Activated T-cell treated with anti-CD3 and anti-CD28 coated beads, Interleukin-2, amount 50 U/mL, for 48 hours (primary cell): ENCODE measurements at regions not wholly inside any gene's neighbourhood (a gene's known extent, or its start where the extent isn't known, plus 50 kb on each side); places are given as distances from the start of the nearest gene placed in this dataset.

Experiments
- DNase-seq, 2 experiments: peaks; one replicate each; pipeline ENCODE4 v3.0.0-alpha.2; 2020

DNA sequence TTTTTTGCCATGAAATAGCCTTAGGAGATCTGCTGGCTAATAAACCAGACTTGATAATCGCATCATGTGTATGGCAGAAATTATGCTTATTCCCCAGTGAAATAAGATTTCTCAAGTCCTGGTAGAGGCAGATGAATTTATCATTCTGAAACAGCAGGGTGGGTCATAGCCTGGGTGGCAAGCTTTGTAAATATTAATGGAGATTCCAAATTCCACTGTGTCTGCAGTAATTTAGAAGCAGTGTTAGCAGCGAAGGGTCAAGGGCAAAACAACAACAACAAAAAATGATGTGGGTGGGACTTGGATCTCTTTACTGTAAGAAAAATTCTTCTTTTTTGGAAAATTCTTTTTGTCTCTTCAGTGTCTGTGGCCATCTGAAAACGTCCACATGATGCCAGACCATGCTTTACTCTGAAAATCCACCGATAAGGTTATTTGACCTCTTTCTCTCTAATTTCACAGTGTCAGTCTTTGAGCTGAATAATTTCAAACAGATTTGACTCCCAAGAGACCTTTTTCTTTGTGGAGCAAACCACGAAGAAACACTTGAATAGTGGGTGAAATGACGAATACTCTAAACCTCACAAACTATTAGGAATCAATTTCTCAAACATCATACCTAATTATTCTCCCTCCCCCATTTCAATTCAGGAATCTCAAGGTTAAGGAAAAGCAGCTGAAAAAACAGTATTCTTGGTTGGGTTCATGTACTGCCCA, 106.0 kb upstream of the RPS23 start:
- DNase-seq, result no peak

DNA sequence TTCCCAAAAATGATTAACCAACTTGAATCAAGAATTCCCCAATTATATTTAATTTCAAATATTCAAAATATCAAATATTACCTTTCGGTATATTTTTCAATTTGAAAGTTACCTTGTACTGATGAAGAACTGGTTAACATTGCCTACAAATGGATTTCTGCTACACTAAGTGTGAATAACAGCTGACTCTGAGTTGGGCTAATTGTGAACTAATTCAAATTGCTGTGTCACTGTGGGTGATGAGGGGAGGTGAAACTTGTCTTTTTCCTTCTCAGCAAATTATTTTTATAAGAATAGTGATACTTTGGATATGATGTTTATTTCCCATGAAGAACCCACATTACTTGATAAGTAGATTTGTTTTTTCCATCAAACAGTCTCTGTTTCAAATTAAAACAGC, 103.4 kb upstream of the RPS23 start:
- no peak for DNase-seq

DNA sequence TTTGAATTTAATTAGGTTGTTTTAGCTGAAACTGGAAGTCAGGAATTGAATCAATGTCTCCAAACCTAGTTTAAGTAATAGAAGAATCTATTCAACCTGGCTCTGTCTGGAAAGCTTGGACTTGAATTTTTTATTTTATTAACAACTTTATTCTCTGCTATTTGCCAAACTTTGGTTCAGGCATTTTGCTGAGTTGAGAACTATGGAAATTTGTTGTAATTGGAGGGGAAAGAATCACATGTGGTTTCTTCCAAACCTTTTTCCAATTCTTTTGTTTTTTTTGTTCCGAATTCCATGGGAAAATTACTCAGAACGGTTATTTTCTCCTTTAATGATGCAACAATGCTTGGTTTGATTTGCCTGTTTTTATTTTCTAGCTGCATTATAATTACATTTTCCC, 98.2 kb upstream of the RPS23 start:
- no peak for DNase-seq

DNA sequence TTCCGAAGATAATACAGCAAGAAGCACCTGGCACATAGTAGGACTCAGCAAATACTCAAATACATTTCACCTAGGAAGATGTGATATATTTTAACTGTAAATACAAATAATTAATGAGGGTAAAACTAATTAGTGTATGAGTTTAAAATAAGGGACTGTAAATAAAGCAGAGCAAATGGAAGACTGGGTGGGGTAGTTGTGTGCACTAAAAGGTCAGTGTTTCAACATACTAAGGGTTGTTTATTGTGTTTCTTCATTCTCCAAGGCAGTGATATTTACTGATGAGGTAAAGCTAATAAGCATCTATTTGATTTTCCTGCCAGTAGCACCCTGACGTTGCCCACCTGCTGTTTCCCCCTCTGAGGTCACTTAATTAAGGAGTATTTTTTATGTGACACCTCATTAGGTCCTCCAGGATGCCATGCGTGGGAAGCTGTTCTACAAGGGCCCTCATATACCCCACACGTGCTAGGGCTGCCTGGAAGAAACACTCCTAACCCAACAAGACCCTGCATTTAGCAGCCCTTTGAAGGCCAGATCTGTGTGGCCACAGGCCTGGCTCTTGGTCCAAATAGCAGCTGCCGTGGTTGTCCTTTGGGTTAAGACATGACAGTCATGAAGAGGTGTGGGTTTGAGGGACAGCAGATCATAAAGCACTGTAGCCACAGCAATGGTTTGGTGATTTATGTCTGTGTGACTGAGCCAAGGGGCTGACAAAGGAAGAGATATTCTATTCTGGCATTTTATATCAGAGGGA, 97.5 kb upstream of the RPS23 start:
- DNase-seq, result no peak

DNA sequence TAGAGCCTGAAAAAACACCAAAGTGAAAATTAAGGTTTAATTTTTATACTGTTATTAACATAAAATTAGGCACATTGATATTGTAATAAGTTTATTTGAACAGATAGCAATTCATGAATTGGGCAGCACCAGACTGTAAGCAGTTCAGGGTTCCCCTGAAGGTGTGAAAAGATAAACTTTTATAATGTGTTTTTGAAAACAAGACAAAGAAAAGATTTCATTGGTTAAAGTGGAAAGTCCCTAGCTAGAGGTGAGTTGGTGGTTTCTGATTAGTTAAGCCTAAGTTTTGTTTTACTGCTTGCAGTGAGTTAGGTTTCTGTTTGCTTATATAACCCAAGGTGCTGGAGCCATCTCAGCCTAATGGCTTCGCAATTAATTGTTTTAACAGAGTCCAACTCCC, 96.5 kb upstream of the RPS23 start:
- no peak for DNase-seq

DNA sequence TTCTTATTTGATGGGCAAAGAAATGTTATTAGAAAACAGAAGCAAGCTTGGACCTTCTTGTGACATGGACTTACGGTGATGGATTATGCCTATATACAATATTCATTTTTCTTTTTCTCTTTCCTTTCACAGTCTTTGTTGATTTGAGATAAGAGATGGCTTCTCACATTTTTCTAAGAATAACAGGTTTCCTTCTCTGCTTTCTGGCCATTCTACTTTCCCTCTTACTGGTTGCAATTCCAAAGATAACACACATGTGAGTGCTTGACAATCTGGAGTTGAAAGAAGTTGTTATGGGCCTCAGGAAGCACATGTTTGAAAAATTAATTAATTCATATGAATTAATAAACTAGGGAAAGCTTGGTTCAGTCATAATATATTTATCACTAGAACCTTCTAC, 89.8 kb upstream of the RPS23 start:
- no peak for DNase-seq

DNA sequence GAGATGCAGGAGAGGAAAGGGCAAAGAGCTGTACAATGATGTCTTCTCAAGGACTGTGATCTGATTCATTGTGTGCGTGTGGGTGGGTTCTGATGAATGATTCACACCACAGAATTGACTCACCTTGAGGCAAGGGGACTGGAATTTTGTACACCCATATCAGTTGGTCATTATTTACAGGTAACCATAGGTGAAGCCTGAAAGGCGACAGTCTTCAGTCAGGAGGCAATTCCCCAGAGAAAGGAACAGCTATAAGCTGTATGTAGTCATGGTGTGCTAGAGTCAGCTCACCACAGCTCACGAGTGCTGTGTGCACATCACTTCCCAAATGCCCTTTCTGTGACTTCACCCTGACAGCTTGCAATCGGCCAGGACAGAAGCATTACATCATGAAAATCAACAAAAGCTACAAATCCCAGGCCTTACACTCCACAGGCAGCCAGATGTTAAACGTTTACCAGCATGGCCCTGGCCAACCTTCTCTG, 87.6 kb upstream of the RPS23 start:
- peak; percentile 52 to 66 for DNase-seq

DNA sequence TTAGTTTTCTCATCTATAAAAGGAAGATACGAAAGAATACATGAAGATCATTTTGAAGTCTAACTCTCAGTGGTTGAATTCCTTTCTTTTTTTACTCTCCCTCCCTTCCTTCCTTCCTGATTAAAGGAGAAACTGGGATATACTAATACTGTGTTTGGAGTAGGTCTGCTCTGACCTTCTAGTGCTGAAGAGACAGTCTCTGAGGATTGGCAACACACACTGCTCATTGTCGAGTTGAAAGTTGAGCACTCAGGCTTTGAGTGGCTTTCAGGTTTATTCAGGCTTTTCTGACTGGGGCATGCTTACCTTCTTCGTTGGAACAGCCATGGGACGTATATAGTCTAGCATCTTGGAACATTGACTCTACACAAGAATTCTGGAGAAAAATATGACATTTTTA, 86.9 kb upstream of the RPS23 start:
- DNase-seq, result no peak

DNA sequence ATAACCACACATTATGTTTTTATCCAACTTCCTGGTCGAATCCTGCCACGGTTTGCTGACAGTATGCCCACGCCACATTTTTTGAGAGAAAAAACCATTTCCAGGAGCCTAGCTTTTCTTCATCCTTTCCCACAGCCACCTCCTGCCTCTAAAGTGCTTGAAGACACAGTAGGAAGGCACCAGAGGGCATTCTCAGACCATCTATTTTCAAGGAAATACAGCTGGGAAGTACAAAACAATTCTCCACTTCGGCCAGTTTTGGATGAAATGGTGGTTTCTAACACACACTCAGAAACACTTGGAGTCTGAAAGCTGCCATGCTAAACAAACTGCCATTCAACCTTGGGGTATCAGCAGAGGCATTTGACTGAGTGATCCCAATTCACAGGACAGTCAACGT, 86.3 kb upstream of the RPS23 start:
- DNase-seq, result no peak

DNA sequence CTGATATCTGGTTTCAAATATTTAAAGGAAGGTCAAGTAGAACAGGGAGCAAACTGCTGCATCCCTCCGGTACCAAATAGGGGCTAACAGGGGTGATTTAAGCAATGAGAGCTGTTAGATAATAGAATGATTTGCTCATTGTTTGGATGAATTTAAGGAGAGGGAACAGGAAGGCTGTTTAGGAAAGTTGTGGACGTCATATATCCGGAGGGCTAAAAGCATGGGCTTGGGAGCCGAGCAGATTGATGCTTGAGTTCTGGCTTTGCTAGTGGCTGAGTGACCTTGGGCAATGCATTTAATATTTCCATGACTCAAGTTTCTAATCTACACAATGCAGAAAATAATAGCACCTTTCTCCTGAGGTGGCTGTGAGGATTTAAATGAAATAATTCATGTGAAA, 85.4 kb upstream of the RPS23 start:
- no peak for DNase-seq

DNA sequence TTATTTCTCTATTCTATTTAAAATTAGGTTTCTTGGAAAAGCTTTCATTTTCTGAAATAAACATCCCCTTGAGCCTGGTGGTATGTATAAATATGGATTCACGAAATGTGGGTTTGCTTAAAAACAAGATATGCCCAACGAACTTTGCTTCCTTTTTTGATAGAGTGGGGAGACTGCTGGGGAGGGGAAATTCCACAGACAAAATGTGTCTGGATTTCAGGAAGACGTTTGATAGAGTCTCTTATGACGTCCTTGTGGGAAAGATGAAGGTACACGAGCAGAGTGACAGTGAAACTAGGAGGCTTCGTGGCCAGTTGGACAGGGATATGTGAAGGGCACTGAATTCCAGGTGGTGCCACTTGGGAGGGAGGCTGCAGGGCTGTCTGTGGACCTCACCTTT, 84.5 kb upstream of the RPS23 start:
- no peak for DNase-seq

DNA sequence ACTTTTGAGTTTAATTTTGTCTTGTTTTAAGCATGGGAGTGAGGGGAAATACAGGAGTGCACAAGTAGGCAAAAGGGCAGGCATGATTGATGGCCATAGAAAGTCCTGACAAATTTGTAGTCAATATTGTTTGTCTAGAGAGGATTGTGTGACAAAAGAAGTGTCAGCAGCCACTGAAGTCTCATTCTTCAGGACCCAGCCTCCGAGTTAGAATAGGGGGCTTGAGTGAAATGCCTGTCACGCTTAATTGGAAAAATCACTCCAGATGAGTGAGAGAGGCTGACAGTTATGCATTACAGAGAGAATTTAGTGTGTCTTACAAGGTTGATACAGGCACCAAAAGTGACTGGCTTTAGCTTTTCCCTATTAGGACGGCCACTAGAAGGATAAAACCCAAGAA, 81.9 kb upstream of the RPS23 start:
- DNase-seq, result no peak

DNA sequence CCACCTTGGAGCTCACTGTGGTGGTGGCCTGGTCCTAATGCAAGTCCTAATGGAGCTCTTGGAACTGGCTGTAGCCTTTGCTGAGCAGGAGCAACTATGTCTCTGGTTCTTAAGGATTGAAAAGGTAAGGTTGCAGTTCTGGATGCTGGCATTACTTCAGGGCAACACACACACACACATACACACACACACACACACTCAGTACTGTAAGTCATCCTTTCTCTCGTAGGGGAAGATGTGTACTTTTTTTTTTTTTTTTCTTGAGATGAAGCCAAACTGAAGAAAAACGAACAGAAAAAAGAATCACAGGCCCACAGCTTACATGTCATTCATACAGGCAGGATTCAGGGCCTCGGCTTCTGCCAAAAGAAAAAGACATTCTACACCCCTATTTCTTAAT, 81.1 kb upstream of the RPS23 start:
- no peak for DNase-seq

DNA sequence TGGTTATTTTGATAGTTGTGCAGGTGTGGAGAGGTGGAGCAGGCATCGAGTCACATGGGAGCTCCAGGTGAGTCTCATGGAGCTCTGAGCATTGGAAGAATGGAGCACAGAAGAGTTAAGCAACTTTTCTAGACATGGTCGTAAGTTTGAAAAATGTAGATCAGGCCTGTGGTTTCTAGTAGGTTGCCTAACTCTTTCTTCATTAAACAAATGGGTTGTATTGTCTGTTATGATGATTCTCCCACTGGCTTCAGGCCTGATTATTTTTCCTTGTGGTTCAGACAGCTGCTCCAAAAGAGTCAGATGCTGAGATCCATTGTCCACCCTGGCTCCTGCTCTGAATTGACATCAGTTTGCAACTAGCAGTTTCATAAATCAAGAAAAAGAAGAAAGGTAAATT, 80.3 kb upstream of the RPS23 start:
- DNase-seq, result no peak

DNA sequence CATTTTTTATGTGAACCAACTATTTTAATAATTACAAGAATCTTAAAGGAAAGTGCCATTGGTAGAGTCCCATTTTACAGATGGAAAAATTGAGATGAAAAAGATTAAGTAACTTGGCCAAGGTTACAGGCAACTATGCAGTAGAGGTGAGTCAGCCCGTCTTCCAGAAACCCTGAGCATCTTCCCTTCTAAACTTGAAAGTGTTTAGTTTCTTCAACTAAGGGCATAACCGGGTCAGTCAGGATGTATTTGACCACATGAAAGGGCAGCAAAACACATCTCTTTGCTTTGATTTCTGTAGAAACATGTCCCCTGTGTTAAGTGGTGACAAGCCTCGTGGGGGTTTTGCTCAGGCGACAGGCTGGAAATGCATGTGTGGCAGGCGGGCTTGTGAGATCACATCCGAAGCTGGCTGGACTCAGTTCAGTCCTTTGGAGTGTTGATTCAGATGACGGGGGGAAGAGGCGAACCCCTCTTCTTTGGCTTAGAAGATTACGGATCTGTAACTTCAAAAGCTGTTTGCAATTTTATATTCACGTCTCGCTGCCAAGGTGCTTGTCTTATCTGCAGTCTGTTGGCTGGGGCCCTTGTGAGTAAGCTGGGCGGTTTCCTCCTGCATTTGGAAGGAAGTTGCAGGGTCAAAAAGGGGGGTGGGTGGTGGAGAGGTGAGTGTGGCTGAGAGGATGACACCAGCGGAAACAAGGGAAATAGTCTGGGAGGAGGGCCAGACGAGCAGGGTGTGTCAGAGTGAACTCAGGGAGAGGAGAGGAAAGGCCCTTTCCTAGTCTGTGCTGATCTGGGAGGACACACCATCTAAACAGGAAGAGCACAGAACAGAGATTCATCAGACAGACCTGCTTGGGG, 78.9 kb upstream of the RPS23 start:
- peak; percentile 78 to 81 for DNase-seq

DNA sequence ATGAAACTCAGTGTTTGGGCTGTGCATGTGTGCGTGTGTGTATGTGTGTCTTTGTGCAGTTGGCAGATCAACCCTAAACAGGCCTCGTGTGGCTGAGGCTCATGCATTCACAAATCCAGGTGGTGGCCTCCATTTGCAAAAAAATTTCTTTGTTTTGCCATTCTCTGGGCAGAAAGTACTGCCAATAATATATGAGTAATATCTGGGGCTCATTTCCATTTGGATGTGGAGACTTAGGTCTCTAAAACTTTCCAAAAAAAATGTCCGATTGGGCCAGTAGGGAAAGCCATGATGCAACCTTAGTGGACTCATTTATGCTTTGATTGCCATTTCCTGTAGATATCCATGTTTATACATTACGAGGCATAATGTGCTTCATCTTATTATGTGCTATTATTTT, 77.9 kb upstream of the RPS23 start:
- no peak for DNase-seq

DNA sequence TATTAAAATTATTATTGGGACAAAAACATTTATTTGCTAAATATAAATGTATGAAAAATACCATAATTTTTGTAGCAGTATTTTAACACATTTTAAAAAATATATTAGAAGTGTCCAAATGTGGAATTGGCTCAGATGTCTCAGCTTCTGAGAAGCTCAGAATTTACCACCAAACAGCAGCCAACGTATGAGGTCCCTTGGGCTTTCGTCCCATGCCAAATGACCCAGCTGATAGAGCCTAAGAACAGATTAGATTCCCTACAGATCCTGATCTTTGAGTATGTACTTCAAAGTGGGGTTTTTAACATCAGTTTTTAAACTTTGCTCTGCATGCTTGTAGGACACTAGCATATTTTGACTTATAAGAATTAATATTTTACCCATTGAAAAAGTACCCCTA, 77.3 kb upstream of the RPS23 start:
- no peak for DNase-seq

DNA sequence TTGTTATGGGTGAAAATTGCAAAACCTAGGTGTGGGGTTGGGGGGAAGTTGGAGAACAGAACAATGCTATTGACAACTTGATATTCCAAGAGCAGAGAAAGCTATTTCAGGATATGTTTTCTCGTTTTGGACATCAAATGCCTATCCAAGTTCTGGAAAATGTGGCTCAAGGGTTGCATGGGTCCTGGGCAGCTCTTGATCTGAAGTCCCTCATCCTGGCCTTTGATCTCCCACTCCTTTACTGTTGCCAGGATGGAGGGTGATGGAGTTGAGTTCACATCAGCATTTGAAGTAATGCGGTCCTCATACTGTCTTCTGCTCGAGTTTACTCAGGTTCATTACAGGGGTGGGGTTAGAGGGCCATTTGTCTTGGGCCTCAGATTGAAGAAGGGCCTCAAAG, 76.9 kb upstream of the RPS23 start:
- no peak for DNase-seq

DNA sequence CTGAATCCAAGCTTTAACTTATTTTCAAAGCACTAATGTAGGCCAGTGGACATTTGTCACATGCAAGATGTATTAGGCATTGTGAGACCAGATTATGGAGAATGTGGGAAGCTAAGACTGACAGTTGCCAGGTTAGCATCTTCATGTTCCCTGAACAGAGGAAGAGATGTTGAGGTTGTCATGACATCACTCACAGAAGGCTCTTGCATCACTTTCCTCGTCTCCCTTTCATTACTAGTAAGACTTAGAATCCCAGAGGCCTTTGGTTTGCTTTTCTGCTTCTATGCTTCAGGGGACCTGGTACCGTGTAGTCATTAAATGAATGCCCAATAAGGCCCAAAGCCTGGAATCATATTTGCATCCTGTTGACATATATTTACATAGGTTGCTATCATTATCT, 76.4 kb upstream of the RPS23 start:
- no peak for DNase-seq

DNA sequence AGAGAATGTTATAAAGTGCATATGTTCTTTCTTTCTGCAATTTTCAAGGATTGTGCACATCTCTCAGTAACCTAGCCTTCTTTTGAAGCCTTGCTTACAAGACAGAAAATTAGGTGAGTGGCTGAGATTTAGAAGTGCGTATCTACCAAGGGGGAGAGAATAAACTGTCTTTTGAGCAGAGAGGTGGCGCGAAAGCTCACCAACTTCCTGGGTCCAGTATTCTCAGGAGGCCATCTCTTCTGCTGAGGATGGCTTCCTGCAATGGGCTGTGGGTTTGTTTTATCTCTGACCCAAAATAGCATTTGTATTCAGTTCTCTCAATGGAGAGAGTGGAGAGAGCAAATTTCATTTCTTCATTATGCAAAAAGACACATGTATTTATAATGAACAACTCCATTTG, 75.4 kb upstream of the RPS23 start:
- no peak for DNase-seq

DNA sequence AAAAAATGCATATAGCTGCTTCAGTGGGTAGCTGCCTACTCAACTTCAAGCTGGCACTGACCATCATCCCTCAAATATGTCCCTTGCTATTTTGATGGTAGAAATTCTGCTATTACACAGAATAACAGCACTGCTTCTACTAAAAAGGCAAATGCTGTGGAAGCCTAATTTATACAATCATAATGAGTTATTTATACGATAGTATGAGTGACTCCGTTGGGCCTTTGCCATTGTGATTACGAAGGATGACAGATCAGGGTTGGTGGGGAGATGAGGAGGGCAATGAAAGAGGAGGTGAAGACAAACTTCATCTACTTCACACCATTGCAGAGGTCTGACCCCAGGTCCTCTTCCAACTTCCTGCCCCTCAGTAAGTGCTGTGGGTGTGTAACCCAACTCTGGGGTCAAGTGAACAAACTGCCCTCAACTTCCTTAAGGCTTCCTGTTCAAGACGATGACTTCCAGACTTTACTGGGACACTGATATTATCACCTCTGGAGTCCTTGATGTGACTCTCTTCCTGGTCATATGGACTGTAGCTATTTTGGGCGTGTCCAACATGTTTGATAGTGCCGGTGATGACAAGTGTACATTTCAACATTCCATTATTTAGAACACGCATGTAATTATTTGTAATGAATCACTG, 74.1 kb upstream of the RPS23 start:
- DNase-seq, result no peak

DNA sequence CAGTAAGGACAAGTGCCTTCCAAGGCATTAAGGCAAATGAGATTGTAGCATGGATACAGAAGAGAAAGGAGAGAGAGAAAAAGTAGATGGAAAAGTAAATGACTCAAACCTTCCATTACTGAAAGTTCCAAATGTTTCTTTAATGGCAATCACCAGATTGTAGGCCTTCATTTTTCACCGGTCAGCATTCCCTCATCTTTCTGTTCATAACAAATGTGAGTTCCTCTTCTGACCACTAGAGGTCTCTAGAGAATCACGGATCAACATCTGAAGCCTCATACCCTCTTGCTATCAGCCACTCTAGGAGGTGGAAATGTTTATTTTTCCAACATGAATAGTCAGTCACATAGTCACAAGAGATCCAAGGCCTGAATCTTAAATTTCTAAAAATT, 73.6 kb upstream of the RPS23 start:
- DNase-seq, result no peak

DNA sequence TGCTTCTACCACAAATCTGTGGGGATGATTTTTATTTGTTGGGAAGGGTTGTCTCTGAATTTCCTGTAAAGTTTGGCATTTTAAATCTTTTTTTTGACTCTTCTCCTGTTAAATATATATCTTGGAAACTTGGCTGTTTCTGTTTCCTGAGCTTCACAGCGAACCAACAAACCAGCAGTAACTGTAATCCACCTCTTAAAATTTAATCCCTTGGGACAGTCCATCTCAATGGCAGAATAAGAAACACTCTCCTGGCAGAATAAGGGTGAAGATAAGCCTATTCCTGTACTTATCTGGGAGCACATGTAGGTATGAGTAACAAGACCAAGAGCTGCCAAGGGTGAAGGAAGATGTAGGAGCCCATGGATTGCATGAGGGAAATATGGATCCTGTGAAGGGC, 73.1 kb upstream of the RPS23 start:
- DNase-seq, result no peak
